HEK293 (cell line): ENCODE measurements at regions not wholly inside any gene's neighbourhood (a gene's known extent, or its start where the extent isn't known, plus 50 kb on each side); places are given as distances from the start of the nearest gene placed in this dataset.

Experiments
- CTCF ChIA-PET: fragments of 350-600 bp; formaldehyde crosslinking; extraction: SDS; loops from one replicate; lab custom pipeline; 2021; ENCODE audit warnings: antibody characterized with exemption; lab: Yijun Ruan, JAX
- POLR2A ChIA-PET: fragments of 300-600 bp; formaldehyde crosslinking; extraction: SDS; loops from one replicate; lab custom pipeline; 2020; ENCODE audit warnings: antibody characterized with exemption, inconsistent platforms; lab: Yijun Ruan, JAX
- H3K27ac ChIP-seq: fragments of 200-500 bp; sonication (Bioruptor generic); 2 replicates; pipeline ENCODE4 v1.5.1; 2014; ENCODE audit warnings: low read depth, low read length, control low read depth, inconsistent platforms; ENCODE audit errors: extremely low read depth
- H3K36me3 ChIP-seq, 2 experiments: fragments of 200-500 bp in 1 of 2; sonication (Bioruptor generic) in 1 of 2; 1 replicate in 1 of 2; 2 replicates in 1 of 2; pipeline ENCODE4 v1.5.1; 2014 to 2017; ENCODE audit warnings: inconsistent platforms in 2 of 2, low read length in 2 of 2; ENCODE audit not compliant: control insufficient read depth in 2 of 2, insufficient read depth in 1 of 2
- H3K4me1 ChIP-seq: fragments of 200-500 bp; sonication (Bioruptor generic); 2 replicates; pipeline ENCODE4 v1.5.1; 2014; ENCODE audit warnings: mild to moderate bottlenecking, low read length, inconsistent platforms; ENCODE audit not compliant: control insufficient read depth, insufficient read depth
- H3K4me3 ChIP-seq: 2 replicates; pipeline ENCODE4 v1.5.1; 2011; ENCODE audit warnings: low read depth, mild to moderate bottlenecking, control low read depth, low read length, moderate library complexity
- H3K9me3 ChIP-seq: fragments of 200-500 bp; sonication (Bioruptor generic); 2 replicates; pipeline ENCODE4 v1.5.1; 2014; ENCODE audit warnings: low read depth, low read length, inconsistent platforms; ENCODE audit not compliant: control insufficient read depth, insufficient read depth
- BCL11B ChIP-seq: fragments of 450-650 bp; formaldehyde crosslinking; IDR thresholded peaks from 2 replicates; pipeline ENCODE4 v1.5.1; 2016; ENCODE audit warnings: low read depth, missing biosample characterization, missing genetic modification characterization
- KLF1 ChIP-seq: fragments of 450-650 bp; formaldehyde crosslinking; IDR thresholded peaks from 2 replicates; pipeline ENCODE4 v1.5.1; 2016; ENCODE audit warnings: missing biosample characterization, missing genetic modification characterization
- PRDM6 ChIP-seq: fragments of 450-650 bp; formaldehyde crosslinking; IDR thresholded peaks from 2 replicates; pipeline ENCODE4 v1.5.1; 2017; ENCODE audit warnings: missing biosample characterization, missing genetic modification characterization
- TRIM28 ChIP-seq: IDR thresholded peaks from 2 replicates; pipeline ENCODE4 v1.6.1; 2011; ENCODE audit warnings: low read length, control low read depth, borderline replicate concordance
- ZBTB21 ChIP-seq: fragments of 450-650 bp; formaldehyde crosslinking; IDR thresholded peaks from 2 replicates; pipeline ENCODE4 v1.5.1; 2017; ENCODE audit warnings: missing biosample characterization, missing genetic modification characterization
- ZBTB44 ChIP-seq: fragments of 450-650 bp; IDR thresholded peaks from 2 replicates; pipeline ENCODE4 v1.5.1; 2018; ENCODE audit warnings: missing biosample characterization, mild to moderate bottlenecking, missing genetic modification characterization
- ZBTB8A ChIP-seq: fragments of 450-650 bp; formaldehyde crosslinking; IDR thresholded peaks from 2 replicates; pipeline ENCODE4 v1.5.1; 2016; ENCODE audit warnings: missing biosample characterization, missing genetic modification characterization
- ZNF211 ChIP-seq: fragments of 450-650 bp; formaldehyde crosslinking; IDR thresholded peaks from 2 replicates; pipeline ENCODE4 v1.5.1; 2016; ENCODE audit warnings: low read depth, missing biosample characterization, missing genetic modification characterization
- ZNF248 ChIP-seq: fragments of 450-650 bp; formaldehyde crosslinking; IDR thresholded peaks from 2 replicates; pipeline ENCODE4 v1.5.1; 2017; ENCODE audit warnings: missing biosample characterization, missing genetic modification characterization
- ZNF324 ChIP-seq: fragments of 450-650 bp; formaldehyde crosslinking; IDR thresholded peaks from 2 replicates; pipeline ENCODE4 v1.5.1; 2016; ENCODE audit warnings: missing biosample characterization, missing genetic modification characterization
- ZNF529 ChIP-seq: fragments of 450-650 bp; formaldehyde crosslinking; IDR thresholded peaks from 2 replicates; pipeline ENCODE4 v1.5.1; 2017; ENCODE audit warnings: missing genetic modification characterization, missing biosample characterization; ENCODE audit not compliant: insufficient replicate concordance
- ZNF555 ChIP-seq: fragments of 450-650 bp; formaldehyde crosslinking; conservative IDR thresholded peaks from 2 replicates; pipeline ENCODE4 v1.5.1; 2017; ENCODE audit warnings: missing biosample characterization, mild to moderate bottlenecking, missing genetic modification characterization, inconsistent platforms

GRCh38 chr4:109359040-109359646 is 56.7 kb upstream of the COL25A1 start (continued):
- TF ChIP-seq ZNF555 (tag by site-specific recombination): no peak
- TF ChIP-seq ZBTB21 (tag by site-specific recombination): no peak
- TF ChIP-seq ZBTB8A (tag by site-specific recombination): no peak
- no peak for TF ChIP-seq ZNF324 (tag by site-specific recombination)
- no peak for TF ChIP-seq ZNF529 (tag by site-specific recombination)
- TF ChIP-seq TRIM28: no peak
- TF ChIP-seq PRDM6 (tag by site-specific recombination): no peak
- TF ChIP-seq ZNF248 (tag by site-specific recombination): no peak
- TF ChIP-seq, all 188 proteins: peak for 0

- POLR2A ChIA-PET: no interaction called here
- Histone ChIP-seq H3K36me3 (no peaks in the 10 kb centered on the region), H3K4me1 (no peaks in the 10 kb centered on the region)
- TF ChIP-seq KLF1: no peak
- no peak for TF ChIP-seq ZBTB44 (tag by site-specific recombination)
- no peak for TF ChIP-seq PRDM6 (tag by site-specific recombination)
- TF ChIP-seq ZNF324 (tag by site-specific recombination): no peak
- TF ChIP-seq BCL11B (tag by site-specific recombination): no peak
- TF ChIP-seq, all 188 proteins: peak for 0
- no peaks in the 10 kb centered on the region for H3K9me3 ChIP-seq
- no peak overlapping the region for H3K4me3 ChIP-seq
- no peak overlapping the region for H3K27ac ChIP-seq
- CTCF ChIA-PET: interaction anchor here (0.5 to 0.6 kb wide), 3 partner anchors 474 to 673 kb away, joined by 3 read pairs; no protein-coding TSS in a partner anchor
These were observed 53.4 kb upstream of the COL25A1 start for GRCh38 chr4:109355835-109356234.

- CTCF ChIA-PET: no interaction called here
- Histone ChIP-seq H3K27ac (no peak overlapping the region), H3K9me3 (no peaks in the 10 kb centered on the region), H3K4me3 (no peak overlapping the region), H3K36me3 (no peaks in the 10 kb centered on the region), H3K4me1 (no peaks in the 10 kb centered on the region)
- POLR2A ChIA-PET: no interaction called here
- no peak for TF ChIP-seq ZNF211 (tag by site-specific recombination)
- TF ChIP-seq, all 188 proteins: peak for 0
These were observed 50.5 kb upstream of the COL25A1 start for GRCh38 chr4:109352941-109353340.
